NCI-H2029 treated with DMSO at 0.1 percent for 48 hours (cell line): ENCODE measurements at regions not wholly inside any gene's neighbourhood (a gene's known extent, or its start where the extent isn't known, plus 50 kb on each side); places are given as distances from the start of the nearest gene placed in this dataset.

ENCODE experiments used
- DNase-seq: peaks from one replicate; lab custom pipeline; 2025; lab: John Stamatoyannopoulos, UW

GRCh38 chr13:22428188-22428828 lies 752.5 kb upstream of the SGCG start:
- no peak for DNase-seq

GRCh38 chr13:22432690-22433089 lies 748.1 kb upstream of the SGCG start:
- no peak for DNase-seq

DNA sequence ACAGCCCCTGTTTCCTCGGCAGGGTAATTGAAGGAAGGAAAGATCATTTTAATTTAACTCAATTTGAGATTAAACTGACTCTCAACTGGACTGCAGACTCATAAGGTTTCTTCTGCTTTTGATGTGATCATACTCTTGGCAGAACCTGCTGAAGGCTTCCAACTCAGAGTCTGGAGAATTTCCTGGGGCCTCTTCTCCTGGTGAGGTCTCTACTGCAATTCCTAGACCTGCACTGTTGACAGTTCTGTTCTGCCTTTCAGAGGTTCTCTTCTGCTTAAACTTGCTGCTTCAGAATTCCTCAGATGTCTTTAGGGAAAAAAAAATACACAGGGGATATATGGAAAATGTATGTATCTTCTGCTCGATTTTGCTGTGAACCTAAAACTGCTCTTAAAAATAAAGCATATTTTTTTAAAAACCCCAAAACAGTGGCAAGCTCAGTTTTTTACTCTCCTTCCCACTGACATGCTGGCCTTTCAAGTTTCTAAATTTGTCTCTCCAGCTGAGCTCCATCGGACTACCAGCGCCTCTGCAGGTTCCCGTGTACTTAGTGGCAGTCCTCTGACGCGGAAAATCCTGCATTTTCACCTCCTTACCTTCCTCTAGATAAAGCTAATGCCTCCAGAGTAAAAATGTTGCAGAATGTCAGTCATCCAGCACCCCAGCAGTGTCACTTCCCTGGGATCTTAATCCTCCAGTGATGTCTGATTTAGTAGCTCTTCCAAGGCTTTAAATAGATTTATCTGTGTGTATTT lies 733.5 kb upstream of the SGCG start:
- DNase-seq: no peak

DNA sequence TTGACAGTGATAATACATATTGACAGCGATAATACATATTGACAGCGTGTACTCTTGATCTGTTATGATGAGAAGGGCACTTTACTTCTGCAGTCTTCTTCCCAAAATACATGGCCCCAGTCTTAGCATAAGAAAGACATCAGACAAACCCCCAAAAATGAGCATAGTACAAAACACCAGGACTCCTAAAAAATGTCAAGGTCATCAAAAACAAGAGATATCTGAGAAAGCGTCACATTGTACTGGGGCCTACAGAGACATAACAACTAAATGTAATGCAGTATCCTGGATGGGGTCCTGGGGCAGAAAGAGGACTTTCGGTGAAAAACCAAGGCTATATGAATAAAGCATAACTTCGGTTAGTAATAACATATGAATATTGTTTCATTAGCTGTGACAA lies 731.5 kb upstream of the SGCG start:
- no peak for DNase-seq

DNA sequence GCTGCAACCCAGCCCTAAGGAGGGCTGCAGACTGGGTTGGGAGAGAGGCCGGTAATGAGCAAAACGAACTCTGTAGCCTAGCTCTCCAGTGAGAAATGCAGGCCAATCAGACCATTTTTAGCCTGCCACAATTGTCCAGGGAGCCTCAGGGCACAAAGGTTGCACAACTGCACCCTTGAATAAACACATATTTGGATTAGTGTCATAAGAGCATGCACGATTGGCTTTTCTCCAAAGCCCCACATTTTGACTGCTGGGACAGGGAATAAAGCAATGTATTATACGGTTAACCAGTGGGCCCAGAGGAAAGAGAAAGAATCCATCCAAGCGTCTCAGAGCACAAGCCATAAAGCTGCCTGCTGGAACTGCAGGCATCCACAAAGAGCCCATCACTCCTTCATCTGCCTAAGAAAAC lies 729.4 kb upstream of the SGCG start:
- DNase-seq: no peak

- no peak for DNase-seq
Measured at GRCh38 chr13:22454586-22454985, 726.2 kb upstream of the SGCG start.

DNA sequence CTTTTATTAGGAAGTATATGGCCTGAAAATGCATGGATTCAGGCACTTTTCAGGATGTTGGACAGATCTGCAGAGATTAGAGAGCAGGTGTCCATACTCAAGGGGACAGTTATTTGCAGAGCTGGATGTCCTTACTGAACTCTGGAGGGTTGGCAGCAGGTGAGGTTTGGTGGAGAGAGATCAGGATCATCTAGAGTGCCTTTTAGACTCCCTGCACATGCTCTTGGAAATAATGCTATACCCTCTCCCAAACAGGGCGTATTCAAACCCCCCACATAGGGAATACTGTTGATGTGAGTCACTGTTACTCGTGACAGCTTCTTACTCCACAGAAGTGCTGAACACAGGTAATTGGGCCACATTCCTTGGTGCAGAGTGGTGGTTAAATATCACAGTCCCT lies 725.7 kb upstream of the SGCG start:
- no peak for DNase-seq

GRCh38 chr13:22461854-22462490 lies 718.8 kb upstream of the SGCG start:
- no peak for DNase-seq

- DNase-seq: no peak
Measured at GRCh38 chr13:22463089-22463488, 717.7 kb upstream of the SGCG start.

DNA sequence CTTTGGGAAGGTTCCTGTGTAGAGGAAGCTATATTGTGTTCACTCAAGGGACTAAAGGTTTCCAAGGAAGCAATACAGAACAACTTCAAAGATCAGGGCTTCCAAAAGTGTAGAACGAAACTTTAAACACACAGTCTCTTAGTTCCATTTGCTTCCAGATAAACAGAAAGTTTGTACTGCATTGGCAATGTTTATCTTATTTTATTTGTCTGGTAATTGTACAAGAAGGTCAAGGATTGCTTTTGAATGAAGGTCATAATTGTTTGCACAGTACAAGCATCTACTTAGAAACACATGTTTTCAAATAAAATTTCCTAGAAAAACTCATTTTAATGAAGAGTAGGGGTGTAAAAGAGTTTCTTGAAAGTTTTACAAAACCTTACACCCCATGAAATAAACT lies 712.7 kb upstream of the SGCG start:
- DNase-seq: no peak

- DNase-seq: no peak
Measured at GRCh38 chr13:22468824-22469223, 712.0 kb upstream of the SGCG start.

DNA sequence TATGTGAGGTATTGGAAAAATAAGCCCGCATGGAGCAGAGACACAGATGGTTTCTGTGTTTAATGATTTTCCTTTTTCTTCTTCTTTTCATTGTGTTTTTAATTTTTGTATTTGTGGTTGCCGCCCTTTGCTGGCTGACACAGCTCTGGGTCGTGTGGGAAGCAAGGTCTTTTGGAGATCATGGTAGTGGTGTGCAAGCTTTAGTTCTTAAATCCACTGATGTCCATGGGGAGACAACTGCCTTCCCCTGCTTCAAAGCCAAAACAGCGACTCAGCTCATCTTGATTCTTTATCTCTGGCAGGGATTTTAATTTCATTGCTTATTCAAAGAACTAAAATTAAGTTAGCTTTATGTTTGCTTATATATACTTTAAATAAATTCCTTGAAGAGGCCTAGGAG lies 711.3 kb upstream of the SGCG start:
- DNase-seq: no peak

DNA sequence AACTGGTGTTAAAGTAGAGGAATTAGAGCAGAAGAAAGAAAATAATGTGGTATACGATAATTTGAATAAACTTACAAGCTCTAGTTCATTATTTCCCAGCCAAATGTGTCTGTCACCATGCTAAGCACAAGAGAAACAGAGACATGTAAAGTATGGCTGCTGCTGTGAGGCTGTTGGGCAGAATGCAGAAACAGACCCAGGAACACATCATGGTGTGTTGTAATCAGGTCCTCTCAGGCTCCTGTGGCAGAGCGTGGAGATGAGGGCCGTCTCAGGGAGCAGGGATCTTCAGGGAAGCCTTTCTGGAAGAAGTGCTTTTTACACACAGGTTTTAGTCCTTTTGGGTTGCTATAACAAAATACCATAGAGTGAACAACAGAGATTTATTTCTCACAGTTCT lies 710.7 kb upstream of the SGCG start:
- DNase-seq: no peak

DNA sequence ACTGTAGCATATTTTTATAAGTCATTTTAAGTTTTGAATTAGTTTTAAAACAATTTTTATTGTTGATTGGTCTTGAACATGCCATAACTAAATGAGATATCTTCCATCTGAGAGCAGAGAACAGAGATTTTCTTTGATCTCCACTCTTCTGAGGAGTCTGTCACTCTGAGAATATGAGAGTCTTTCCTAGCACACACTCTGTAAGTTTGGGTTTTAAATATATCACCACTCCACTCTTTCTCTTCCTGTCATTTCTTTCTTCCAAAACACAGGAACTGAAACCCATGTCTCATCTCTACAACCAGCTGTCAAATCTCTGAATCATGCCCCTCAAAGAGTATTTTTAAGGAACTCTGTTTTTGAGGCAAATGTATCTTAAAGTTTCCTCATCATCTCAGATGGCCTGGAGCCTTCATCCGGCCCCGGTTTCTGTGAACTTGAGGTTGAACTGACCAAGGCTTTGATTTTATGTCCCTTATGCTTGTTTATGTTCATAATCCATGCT lies 698.2 kb upstream of the SGCG start:
- DNase-seq: no peak

- DNase-seq: no peak
Measured at GRCh38 chr13:22483276-22483675, 697.5 kb upstream of the SGCG start.

- DNase-seq: no peak
Measured at GRCh38 chr13:22486490-22486889, 694.3 kb upstream of the SGCG start.

DNA sequence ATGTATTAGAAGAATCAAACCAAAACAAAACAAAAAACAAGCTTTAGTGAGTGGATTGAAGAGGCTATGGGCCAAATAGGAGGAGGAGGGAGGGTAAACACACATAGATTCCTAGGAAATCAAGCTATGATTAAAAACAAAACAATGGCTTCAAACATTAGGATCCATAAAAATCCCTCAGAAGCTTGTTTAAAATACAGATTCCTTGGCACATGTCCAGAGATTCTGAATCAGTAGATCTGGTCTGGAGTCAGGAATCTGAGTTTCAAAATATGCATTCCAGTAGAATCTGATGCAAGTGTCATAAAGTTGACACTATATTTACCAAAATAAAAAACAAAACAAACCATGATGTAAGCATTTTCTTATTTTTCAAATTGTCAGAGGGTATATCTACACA lies 692.8 kb upstream of the SGCG start:
- DNase-seq: no peak

DNA sequence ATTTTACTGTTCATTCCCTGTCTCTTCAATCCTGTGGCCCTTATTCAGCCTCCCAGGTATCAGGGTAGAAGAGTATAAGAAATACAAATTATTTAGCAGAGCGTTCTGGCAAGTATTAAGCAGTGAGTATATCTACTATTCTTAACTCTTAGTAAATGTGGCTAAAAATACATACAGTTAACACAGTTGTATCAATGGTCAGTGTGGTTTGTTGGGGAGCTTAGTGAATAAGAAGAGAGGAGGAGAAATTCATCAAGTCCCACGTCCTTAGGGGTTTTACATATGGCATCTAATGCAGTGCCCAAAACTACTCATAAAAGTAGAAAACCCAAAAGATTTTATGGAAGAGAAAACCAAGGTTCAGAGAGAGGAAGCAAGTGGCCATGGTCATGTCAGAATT lies 691.0 kb upstream of the SGCG start:
- DNase-seq: no peak

- no peak for DNase-seq
Measured at GRCh38 chr13:22495819-22496218, 685.0 kb upstream of the SGCG start.

- DNase-seq: no peak
Measured at GRCh38 chr13:22496803-22497508, 683.8 kb upstream of the SGCG start.

DNA sequence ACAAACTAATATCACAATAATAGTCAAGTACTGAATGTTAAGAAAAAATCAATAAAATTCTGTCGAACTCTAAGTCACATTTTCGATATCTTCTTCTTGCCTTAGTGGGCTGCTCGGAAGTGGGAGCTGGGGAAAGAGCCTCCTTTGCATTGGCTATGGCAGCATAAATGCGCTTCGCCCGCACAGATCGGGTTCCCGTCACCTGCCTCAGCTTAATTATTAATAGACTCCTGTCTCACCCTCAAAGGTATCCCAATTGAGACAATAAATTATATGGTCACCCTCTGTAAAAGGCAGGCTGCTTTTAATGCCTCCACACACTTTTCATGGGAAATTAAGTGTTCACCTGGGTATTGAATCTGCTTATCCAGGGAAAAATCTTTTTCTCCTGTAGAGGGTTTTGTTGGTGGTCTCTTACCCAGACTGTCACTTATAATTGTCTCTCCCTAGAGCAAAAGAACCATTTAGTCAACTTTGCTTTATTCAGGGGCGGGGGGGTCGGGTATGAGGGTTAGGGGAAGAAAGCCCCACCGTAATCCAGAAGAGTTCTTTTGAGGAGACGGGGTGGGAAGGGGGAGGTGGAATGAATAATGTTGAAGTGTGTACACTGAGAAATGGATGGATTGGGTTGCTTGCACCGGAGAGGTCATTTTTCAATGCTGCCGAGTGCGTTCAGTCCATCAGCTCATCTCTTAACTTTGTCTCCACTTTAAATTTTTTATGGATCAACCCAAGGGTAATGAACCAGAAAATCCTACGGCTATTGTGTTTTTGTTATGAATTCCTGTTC lies 682.6 kb upstream of the SGCG start:
- DNase-seq: no peak

GRCh38 chr13:22499919-22500318 lies 680.9 kb upstream of the SGCG start:
- DNase-seq: no peak
